ENCODE measurements at regions not wholly inside any gene's neighbourhood (a gene's known extent, or its start where the extent isn't known, plus 50 kb on each side); places are given as distances from the start of the nearest gene placed in this dataset.

DNA sequence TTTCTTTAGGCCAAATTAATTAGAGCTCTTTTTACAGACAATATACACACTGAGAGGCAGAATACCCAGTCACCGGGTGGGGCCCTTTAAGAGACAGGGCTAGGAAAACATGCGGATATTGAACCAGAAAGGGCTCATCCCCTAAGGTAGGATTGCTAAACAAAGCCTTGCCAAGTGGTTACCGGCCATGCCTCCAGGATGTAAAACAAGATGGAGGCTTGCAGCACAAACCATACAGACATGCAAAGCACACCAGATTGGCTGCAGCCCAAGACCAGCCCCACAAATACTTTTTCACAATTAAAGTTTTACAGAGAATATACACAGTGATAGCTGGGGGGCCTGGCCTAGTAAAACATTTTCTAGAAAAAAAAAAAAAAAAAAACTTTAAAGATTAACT is 210.0 kb downstream of the KLHL4 start:
- H3K4me3 ChIP-seq (ENCODE audit: low read depth, low read length), result no peak overlapping the region
- no peak for DNase-seq (ENCODE audit: low read depth)
- TF ChIP-seq, protein P1, sequence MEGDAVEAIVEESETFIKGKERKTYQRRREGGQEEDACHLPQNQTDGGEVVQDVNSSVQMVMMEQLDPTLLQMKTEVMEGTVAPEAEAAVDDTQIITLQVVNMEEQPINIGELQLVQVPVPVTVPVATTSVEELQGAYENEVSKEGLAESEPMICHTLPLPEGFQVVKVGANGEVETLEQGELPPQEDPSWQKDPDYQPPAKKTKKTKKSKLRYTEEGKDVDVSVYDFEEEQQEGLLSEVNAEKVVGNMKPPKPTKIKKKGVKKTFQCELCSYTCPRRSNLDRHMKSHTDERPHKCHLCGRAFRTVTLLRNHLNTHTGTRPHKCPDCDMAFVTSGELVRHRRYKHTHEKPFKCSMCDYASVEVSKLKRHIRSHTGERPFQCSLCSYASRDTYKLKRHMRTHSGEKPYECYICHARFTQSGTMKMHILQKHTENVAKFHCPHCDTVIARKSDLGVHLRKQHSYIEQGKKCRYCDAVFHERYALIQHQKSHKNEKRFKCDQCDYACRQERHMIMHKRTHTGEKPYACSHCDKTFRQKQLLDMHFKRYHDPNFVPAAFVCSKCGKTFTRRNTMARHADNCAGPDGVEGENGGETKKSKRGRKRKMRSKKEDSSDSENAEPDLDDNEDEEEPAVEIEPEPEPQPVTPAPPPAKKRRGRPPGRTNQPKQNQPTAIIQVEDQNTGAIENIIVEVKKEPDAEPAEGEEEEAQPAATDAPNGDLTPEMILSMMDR (IDR thresholded peaks at IDR 0.05; ENCODE audit: insufficient read depth, low read depth, low read length, missing control alignments), result no peak

DNA sequence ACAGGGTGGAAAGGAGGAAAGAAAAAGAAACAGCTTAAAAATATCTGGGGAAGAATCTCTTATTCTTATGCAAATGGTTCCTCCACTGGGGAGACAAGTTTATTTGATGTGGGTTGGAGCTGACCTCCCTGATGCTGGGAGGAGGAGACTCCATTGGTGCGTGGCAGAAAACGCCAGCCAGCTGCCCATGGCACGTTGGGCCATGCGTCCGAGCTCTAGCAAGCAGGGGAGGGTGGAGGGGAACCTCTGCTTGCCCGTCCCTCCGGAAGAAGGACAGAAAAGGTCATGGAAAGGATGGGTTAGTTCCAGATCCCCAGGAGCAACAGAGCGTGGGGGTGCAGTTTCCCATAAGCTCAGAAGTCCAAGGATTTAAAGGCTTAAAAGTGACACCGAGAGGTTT is 210.4 kb downstream of the KLHL4 start:
- DNase-seq (ENCODE audit: low read depth), result no peak
- TF ChIP-seq, protein P1 (IDR thresholded peaks at IDR 0.05; ENCODE audit: insufficient read depth, low read depth, low read length, missing control alignments), result no peak
- no peak overlapping the region for H3K4me3 ChIP-seq (ENCODE audit: low read depth, low read length)

DNA sequence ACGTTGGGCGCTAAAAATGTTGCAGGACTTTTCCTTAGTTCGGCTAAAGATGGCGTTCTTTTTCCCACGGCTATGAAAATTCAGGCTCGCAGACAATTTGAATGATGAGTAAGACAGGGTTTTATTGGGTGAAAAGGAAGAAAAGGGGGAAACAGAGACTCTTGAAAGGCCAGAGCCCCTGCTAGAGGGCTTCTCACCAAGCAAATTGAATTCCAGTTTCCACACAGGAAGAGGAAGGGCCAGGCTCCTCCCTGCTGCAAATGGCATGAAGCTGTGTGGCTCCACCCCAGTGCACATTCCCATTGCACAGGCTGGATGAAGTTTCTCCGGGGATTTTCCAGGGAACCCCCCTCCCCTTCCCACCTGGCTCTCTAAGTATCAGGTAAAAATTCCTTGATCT is 210.9 kb downstream of the KLHL4 start:
- TF ChIP-seq, protein P1 (IDR thresholded peaks at IDR 0.05; ENCODE audit: insufficient read depth, low read depth, low read length, missing control alignments), result no peak
- no peak for DNase-seq (ENCODE audit: low read depth)

DNA sequence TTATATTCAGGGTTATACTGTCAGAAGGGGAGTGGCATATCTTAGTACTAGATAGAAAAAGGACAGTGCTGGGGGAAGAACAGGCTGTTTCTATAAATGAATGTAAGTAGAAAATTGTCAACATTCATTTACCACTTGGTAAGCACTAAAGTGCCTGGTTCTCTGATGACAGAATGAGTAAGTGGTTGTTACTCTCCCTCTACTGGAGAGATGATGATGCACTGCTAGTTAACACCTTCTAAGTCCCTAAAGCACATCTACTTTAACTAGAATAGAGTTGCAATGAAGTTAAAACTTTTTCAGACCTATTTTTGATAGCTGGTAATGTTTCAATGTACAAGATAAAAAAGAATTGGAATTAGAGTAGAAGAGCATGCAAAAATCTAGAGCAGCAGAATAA is 214.5 kb downstream of the KLHL4 start:
- TF ChIP-seq, protein P1 (IDR thresholded peaks at IDR 0.05; ENCODE audit: insufficient read depth, low read depth, low read length, missing control alignments), result no peak
- no peak overlapping the region for H3K4me3 ChIP-seq (ENCODE audit: low read depth, low read length)
- no peak for DNase-seq (ENCODE audit: low read depth)

More for the DNA sequence above, 210.9 kb downstream of the KLHL4 start:
- H3K4me3 ChIP-seq (ENCODE audit: low read depth, low read length), result no peak overlapping the region

DNA sequence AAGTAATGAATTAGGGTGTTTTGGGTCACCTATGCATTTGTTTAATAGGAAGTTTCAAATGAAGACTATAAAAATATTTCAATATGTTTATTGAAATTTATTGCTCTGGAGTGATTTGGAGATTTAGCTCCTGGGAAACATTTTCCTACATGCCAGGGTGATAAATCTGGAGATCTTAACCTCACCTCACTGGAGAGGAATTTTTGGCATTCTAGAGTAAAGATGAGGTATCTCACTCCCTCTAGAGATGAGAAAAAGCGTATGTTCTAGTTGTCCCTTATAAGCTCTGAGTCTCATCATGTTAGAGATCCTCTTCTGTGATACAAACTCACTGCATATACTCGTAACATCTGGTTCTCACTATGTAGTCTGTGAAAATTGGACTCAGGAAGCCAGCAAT is 219.0 kb downstream of the KLHL4 start:
- DNase-seq (ENCODE audit: low read depth), result no peak
- TF ChIP-seq, protein P1 (IDR thresholded peaks at IDR 0.05; ENCODE audit: insufficient read depth, low read depth, low read length, missing control alignments), result no peak
- H3K4me3 ChIP-seq (ENCODE audit: low read depth, low read length), result no peak overlapping the region

DNA sequence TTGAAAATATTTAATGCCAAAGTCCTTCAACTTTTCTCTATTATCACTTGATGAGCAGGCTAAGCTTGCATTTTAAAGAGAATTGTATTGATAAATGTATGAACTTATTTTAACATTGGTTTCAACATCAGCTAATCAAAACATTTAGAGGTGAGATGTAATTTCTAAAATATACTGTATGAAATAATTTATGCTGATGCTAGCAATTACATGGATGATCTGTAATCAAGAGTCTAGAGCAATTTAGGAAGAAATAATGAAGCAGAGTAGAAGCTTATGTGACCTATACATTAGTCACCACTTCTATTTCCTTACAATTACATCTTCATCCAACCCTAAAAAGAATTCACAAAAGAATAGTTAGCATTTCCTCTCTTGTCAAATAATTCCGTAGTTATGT is 226.8 kb downstream of the KLHL4 start:
- H3K4me3 ChIP-seq (ENCODE audit: low read depth, low read length), result no peak overlapping the region
- TF ChIP-seq, protein P1 (IDR thresholded peaks at IDR 0.05; ENCODE audit: insufficient read depth, low read depth, low read length, missing control alignments), result no peak
- DNase-seq (ENCODE audit: low read depth), result no peak

DNA sequence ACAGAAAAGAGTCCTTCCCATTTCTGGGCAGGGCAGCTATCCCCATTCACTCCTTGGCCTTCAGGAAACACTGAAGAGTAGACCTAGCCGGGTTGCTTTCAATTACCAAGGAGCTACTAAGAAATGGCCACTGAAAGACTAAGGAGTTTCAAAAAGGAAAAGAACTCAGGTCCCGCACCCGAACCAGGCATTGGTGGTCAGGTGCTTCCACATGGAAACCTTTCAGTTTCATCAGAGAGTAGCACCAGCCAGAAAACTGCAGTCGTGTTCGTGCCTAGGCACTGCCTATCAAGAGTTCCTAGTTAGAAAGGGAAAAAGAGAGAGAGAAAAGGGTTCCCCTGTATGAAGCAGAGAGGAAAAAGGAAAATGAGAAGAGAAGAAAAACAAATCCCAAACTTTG is 237.9 kb downstream of the KLHL4 start:
- TF ChIP-seq, protein P1 (IDR thresholded peaks at IDR 0.05; ENCODE audit: insufficient read depth, low read depth, low read length, missing control alignments), result no peak
- H3K4me3 ChIP-seq (ENCODE audit: low read depth, low read length), result no peak overlapping the region
- no peak for DNase-seq (ENCODE audit: low read depth)

All from GM12865 (cell line).